ENCODE measurements at regions not wholly inside any gene's neighbourhood (a gene's known extent, or its start where the extent isn't known, plus 50 kb on each side); places are given as distances from the start of the nearest gene placed in this dataset.

DNA sequence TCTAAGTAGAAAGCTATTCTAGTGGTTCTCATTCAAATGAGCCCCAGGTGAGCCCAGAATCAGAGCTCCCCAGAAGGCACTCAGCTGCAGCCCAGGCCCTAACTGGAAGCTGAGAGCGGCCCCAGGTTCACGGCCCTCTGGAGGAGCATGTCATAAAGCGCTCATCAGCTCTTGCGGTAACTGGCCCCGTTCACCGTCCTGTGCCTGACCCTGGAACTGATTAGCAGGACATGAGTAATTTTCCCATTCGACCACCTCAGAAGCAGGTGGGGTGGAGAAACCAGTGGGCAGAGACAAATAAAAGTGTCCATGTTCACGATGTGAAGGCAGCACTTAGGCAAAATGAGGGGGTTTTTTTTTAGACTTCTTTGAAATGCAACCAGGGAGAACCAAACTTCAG, 136.1 kb upstream of the LYZL2 start:
- TF ChIP-seq POLR2AphosphoS5 (IDR thresholded peaks at IDR 0.05) (no peak), EZH2 (IDR thresholded peaks at IDR 0.05; ENCODE audit: borderline replicate concordance, insufficient read depth, low read length, poor library complexity, severe bottlenecking) (no peak), TAF1 (IDR thresholded peaks at IDR 0.05; ENCODE audit: low read depth) (no peak), EP300 (conservative IDR thresholded peaks at IDR 0.05; ENCODE audit: poor library complexity, severe bottlenecking) (no peak), RAD21 (conservative IDR thresholded peaks at IDR 0.05) (no peak), MXI1 (conservative IDR thresholded peaks at IDR 0.05; ENCODE audit: poor library complexity, severe bottlenecking) (no peak), SMC3 (conservative IDR thresholded peaks at IDR 0.05; ENCODE audit: poor library complexity) (no peak)
- TF ChIP-seq, protein P1, sequence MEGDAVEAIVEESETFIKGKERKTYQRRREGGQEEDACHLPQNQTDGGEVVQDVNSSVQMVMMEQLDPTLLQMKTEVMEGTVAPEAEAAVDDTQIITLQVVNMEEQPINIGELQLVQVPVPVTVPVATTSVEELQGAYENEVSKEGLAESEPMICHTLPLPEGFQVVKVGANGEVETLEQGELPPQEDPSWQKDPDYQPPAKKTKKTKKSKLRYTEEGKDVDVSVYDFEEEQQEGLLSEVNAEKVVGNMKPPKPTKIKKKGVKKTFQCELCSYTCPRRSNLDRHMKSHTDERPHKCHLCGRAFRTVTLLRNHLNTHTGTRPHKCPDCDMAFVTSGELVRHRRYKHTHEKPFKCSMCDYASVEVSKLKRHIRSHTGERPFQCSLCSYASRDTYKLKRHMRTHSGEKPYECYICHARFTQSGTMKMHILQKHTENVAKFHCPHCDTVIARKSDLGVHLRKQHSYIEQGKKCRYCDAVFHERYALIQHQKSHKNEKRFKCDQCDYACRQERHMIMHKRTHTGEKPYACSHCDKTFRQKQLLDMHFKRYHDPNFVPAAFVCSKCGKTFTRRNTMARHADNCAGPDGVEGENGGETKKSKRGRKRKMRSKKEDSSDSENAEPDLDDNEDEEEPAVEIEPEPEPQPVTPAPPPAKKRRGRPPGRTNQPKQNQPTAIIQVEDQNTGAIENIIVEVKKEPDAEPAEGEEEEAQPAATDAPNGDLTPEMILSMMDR (IDR thresholded peaks at IDR 0.05; ENCODE audit: poor library complexity, severe bottlenecking) = no peak
- TF ChIP-seq, protein P2, sequence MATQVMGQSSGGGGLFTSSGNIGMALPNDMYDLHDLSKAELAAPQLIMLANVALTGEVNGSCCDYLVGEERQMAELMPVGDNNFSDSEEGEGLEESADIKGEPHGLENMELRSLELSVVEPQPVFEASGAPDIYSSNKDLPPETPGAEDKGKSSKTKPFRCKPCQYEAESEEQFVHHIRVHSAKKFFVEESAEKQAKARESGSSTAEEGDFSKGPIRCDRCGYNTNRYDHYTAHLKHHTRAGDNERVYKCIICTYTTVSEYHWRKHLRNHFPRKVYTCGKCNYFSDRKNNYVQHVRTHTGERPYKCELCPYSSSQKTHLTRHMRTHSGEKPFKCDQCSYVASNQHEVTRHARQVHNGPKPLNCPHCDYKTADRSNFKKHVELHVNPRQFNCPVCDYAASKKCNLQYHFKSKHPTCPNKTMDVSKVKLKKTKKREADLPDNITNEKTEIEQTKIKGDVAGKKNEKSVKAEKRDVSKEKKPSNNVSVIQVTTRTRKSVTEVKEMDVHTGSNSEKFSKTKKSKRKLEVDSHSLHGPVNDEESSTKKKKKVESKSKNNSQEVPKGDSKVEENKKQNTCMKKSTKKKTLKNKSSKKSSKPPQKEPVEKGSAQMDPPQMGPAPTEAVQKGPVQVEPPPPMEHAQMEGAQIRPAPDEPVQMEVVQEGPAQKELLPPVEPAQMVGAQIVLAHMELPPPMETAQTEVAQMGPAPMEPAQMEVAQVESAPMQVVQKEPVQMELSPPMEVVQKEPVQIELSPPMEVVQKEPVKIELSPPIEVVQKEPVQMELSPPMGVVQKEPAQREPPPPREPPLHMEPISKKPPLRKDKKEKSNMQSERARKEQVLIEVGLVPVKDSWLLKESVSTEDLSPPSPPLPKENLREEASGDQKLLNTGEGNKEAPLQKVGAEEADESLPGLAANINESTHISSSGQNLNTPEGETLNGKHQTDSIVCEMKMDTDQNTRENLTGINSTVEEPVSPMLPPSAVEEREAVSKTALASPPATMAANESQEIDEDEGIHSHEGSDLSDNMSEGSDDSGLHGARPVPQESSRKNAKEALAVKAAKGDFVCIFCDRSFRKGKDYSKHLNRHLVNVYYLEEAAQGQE (IDR thresholded peaks at IDR 0.05; ENCODE audit: borderline replicate concordance) = no peak
